Left ventricle myocardium inferior (tissue), 1 donor: ENCODE measurements at regions not wholly inside any gene's neighbourhood (a gene's known extent, or its start where the extent isn't known, plus 50 kb on each side); places are given as distances from the start of the nearest gene placed in this dataset.
A peak's percentile ranks its signal among the peaks of the same experiment; 100 is the strongest.

Source experiments
- DNase-seq: peaks from one replicate; pipeline ENCODE4 v3.0.0-alpha.2; 2020
- H3K27ac ChIP-seq: fragments of 200-600 bp; replicated peaks from 2 replicates; pipeline ENCODE4 v1.8.0; 2021
- H3K27me3 ChIP-seq: fragments of 200-600 bp; 2 replicates; pipeline ENCODE4 v1.8.0; 2021; ENCODE audit warnings: low read depth
- H3K36me3 ChIP-seq: fragments of 200-600 bp; 2 replicates; pipeline ENCODE4 v1.8.0; 2021
- H3K4me1 ChIP-seq: fragments of 200-600 bp; 2 replicates; pipeline ENCODE4 v1.8.0; 2021
- H3K4me3 ChIP-seq: fragments of 200-600 bp; 2 replicates; pipeline ENCODE4 v1.8.0; 2021; ENCODE audit warnings: mild to moderate bottlenecking, moderate library complexity
- H3K9me3 ChIP-seq: fragments of 200-600 bp; replicated peaks from 2 replicates; pipeline ENCODE4 v1.8.0; 2021
- intact Hi-C: fragments of 100-400 bp; cut with micrococcal nuclease; formaldehyde crosslinking; loops from one replicate; pipeline ENCODE4 v1.11.0; 2022
- TF ChIP-seq, protein P1 (sequence below): fragments of 200-600 bp; IDR thresholded peaks from 2 replicates; pipeline ENCODE4 v1.8.0; 2021; ENCODE audit warnings: antibody characterized with exemption, mild to moderate bottlenecking, borderline replicate concordance
- donor health status: DM: no; HTN: yes; CAD: no; lungs with severe emphysema.

DNA sequence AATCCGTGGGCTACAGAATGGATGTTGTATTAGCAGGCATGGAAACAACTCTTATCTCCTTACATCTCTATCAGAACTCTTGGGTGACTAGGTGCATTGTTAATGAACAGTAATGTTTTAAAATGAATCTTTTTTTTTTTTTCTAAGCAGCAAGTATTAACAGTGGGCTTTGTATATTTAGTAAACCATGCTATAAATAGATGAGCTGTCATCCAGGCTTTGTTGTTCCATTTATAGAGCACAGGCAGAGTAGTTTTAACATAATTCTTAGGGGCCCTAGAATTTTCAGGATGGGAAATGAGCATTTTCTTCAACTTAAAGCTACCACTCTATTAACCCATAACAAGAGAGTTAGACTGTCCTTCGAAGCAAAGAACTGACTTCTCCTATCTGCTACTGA, 233.7 kb upstream of the ADAMTSL1 start:
- DNase-seq = no peak
- no peaks in the 10 kb centered on the region for H3K36me3 ChIP-seq
- H3K27me3 ChIP-seq = no peaks in the 10 kb centered on the region
- H3K4me3 ChIP-seq = no peak overlapping the region
- H3K27ac ChIP-seq = no peak overlapping the region
- peaks cover 11% of the 10 kb centered on the region for H3K9me3 ChIP-seq
- TF ChIP-seq, protein P1, sequence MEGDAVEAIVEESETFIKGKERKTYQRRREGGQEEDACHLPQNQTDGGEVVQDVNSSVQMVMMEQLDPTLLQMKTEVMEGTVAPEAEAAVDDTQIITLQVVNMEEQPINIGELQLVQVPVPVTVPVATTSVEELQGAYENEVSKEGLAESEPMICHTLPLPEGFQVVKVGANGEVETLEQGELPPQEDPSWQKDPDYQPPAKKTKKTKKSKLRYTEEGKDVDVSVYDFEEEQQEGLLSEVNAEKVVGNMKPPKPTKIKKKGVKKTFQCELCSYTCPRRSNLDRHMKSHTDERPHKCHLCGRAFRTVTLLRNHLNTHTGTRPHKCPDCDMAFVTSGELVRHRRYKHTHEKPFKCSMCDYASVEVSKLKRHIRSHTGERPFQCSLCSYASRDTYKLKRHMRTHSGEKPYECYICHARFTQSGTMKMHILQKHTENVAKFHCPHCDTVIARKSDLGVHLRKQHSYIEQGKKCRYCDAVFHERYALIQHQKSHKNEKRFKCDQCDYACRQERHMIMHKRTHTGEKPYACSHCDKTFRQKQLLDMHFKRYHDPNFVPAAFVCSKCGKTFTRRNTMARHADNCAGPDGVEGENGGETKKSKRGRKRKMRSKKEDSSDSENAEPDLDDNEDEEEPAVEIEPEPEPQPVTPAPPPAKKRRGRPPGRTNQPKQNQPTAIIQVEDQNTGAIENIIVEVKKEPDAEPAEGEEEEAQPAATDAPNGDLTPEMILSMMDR = no peak
- intact Hi-C loops = no loop called here
- peaks cover 13% of the 10 kb centered on the region for H3K4me1 ChIP-seq

GRCh38 chr9:18245911-18246310, 228.0 kb upstream of the ADAMTSL1 start:
- DNase-seq = no peak
- Histone ChIP-seq H3K4me3 (no peak overlapping the region), H3K27ac (no peak overlapping the region), H3K27me3 (no peaks in the 10 kb centered on the region), H3K36me3 (no peaks in the 10 kb centered on the region), H3K9me3 (peaks cover 11% of the 10 kb centered on the region), H3K4me1 (no peaks in the 10 kb centered on the region)
- TF ChIP-seq, protein P1 = no peak
- intact Hi-C loops = no loop called here

DNA sequence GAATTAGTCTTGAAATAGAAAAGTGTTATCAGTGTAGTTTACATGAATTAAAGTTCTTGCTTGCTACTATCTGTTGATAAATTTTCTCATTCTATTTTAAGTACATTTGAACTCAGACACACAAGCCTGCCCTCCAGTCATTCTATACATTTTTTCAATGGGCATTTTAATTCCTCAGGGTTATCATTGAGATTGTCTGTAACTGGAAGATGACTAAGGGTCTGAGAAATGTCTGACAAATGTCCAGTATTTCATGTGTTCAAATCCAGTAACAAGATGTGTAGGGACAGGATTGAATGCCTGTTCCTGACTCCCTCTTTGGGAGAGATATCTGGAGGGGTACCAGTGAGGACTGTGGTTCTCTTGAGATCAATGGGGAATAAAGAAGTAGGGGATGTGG, 223.9 kb upstream of the ADAMTSL1 start:
- TF ChIP-seq, protein P1 = no peak
- intact Hi-C loops = loop anchor here (10.0 kb wide), 1 partner anchor 145 kb away; no protein-coding TSS in a partner anchor
- no peaks in the 10 kb centered on the region for H3K4me1 ChIP-seq

GRCh38 chr9:18253950-18254349, 220.0 kb upstream of the ADAMTSL1 start:
- Histone ChIP-seq H3K4me3 (no peak overlapping the region), H3K9me3 (no peaks in the 10 kb centered on the region), H3K27ac (no peak overlapping the region), H3K27me3 (no peaks in the 10 kb centered on the region), H3K36me3 (no peaks in the 10 kb centered on the region), H3K4me1 (no peaks in the 10 kb centered on the region)
- intact Hi-C loops = loop anchor here (10.0 kb wide), 1 partner anchor 141 kb away; no protein-coding TSS in a partner anchor
- TF ChIP-seq, protein P1 = no peak
- DNase-seq = no peak

More for the DNA sequence above, 223.9 kb upstream of the ADAMTSL1 start:
- no peak overlapping the region for H3K4me3 ChIP-seq
- no peak for DNase-seq
- H3K9me3 ChIP-seq = no peaks in the 10 kb centered on the region
- H3K27ac ChIP-seq = no peak overlapping the region
- no peaks in the 10 kb centered on the region for H3K27me3 ChIP-seq
- no peaks in the 10 kb centered on the region for H3K36me3 ChIP-seq

DNA sequence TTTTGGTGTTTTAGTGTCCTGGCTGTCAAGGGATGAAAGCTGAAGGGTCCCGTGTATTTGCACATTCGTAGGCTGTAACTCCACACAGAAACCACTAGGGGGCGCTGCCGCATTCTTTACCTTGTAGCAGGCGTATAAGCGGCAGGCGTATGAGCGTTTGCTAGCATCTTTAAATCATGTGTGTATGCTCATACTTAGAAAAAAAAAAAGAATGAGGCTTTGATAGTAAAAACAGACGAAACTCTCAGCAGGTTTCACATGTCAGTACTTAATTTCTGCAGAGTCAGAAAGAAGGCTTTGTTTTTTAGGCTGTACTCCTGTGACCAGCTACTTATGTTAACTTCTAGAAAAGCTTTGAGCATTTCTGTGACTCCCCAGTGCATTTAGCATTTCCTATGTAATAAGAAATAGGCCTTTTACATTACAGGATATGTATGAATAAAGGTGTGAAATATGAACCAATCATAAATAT, 218.8 kb upstream of the ADAMTSL1 start:
- H3K9me3 ChIP-seq = no peaks in the 10 kb centered on the region
- H3K4me1 ChIP-seq = no peaks in the 10 kb centered on the region
- no peak overlapping the region for H3K27ac ChIP-seq
- H3K36me3 ChIP-seq = no peaks in the 10 kb centered on the region
- H3K27me3 ChIP-seq = no peaks in the 10 kb centered on the region
- peak; percentile 68 for DNase-seq
- intact Hi-C loops = loop anchor here (5.0 to 10.0 kb wide), 3 partner anchors 140 to 772 kb away; no protein-coding TSS in a partner anchor
- H3K4me3 ChIP-seq = no peak overlapping the region
- TF ChIP-seq, protein P1 = peak; percentile 96
